GM12878 (cell line): ENCODE measurements at regions not wholly inside any gene's neighbourhood (a gene's known extent, or its start where the extent isn't known, plus 50 kb on each side); places are given as distances from the start of the nearest gene placed in this dataset.

ENCODE experiments used
- ATAC-seq: fragments of 200-7000 bp; cut with Tn5 transposase; 3 replicates; pipeline ENCODE4 v1.9.1; 2020; ENCODE audit warnings: mild to moderate bottlenecking, moderate library complexity
- BruUV-seq: library from RNA; stranded (reverse); fragments of 400-500 nt; replicated peaks from 2 replicates; lab custom pipeline; 2021; lab: Mats Ljungman, UMichigan
- CTCF ChIA-PET: fragments of 300-600 bp; sonication (Branson Sonifier 250); formaldehyde crosslinking; extraction: SDS; loops from one replicate; lab custom pipeline; 2021; ENCODE audit warnings: inconsistent platforms; lab: Yijun Ruan, JAX
- POLR2A ChIA-PET: fragments of 350-600 bp; formaldehyde crosslinking; extraction: SDS; loops from one replicate; lab custom pipeline; 2021; ENCODE audit warnings: inconsistent platforms; lab: Charles Lee
- RAD21 ChIA-PET: fragments of 300-600 bp; sonication (Branson Sonifier 250); formaldehyde crosslinking; loops from one replicate; lab custom pipeline; 2023; ENCODE audit warnings: antibody characterized with exemption; ENCODE audit not compliant: unreplicated experiment; lab: Charles Lee
- SMC1A ChIA-PET: fragments of 300-600 bp; sonication (Branson Sonifier 250); formaldehyde crosslinking; loops from one replicate; lab custom pipeline; 2023; ENCODE audit not compliant: unreplicated experiment, uncharacterized antibody; lab: Charles Lee
- DNase-seq: peaks from one replicate; pipeline ENCODE4 v3.0.0-alpha.2; 2011; ENCODE audit warnings: low read depth, low spot score
- FAIRE-seq: peaks from 3 replicates; lab custom pipeline; 2011; peaks lifted over from hg19 to GRCh38; lab: Jason Lieb, UNC
- H2AFZ ChIP-seq: 2 replicates; pipeline ENCODE4 v1.6.0; 2011; ENCODE audit warnings: low read depth, low read length, control low read depth; ENCODE audit not compliant: control insufficient read depth
- H3K27ac ChIP-seq: 2 replicates; pipeline ENCODE4 v1.5.1; 2011; ENCODE audit warnings: control low read depth; ENCODE audit not compliant: control insufficient read depth, insufficient read depth
- H3K27me3 ChIP-seq, 2 experiments: replicated peaks in 1 of 2; 2 replicates each; pipeline versions ENCODE4 v1.6.0 to v1.6.1; 2011; ENCODE audit warnings: low read length in 1 of 2; ENCODE audit not compliant: control insufficient read depth in 2 of 2, insufficient read depth in 2 of 2
- H3K36me3 ChIP-seq, 2 experiments: 2 replicates each; pipeline ENCODE4 v1.5.1; 2011; ENCODE audit warnings: low read length in 1 of 2; ENCODE audit not compliant: control insufficient read depth in 2 of 2, insufficient read depth in 2 of 2
- H3K4me1 ChIP-seq: 2 replicates; pipeline ENCODE4 v1.6.1; 2011; ENCODE audit warnings: mild to moderate bottlenecking, low read length, moderate library complexity, mixed read lengths; ENCODE audit not compliant: control insufficient read depth, insufficient read depth
- H3K4me2 ChIP-seq: 2 replicates; pipeline ENCODE4 v1.6.0; 2011; ENCODE audit warnings: control low read depth; ENCODE audit not compliant: control insufficient read depth, insufficient read depth
- H3K4me3 ChIP-seq: fragments of 200-600 bp; sonication (generic); 2 replicates; pipeline ENCODE4 v1.5.1; 2016
- H3K79me2 ChIP-seq: 2 replicates; pipeline ENCODE4 v1.6.0; 2011; ENCODE audit warnings: low read length; ENCODE audit not compliant: control insufficient read depth, insufficient read depth
- H3K9ac ChIP-seq: 2 replicates; pipeline ENCODE4 v1.8.0; 2011; ENCODE audit warnings: low read length, control low read depth, mixed read lengths; ENCODE audit not compliant: control insufficient read depth, insufficient read depth
- H3K9me3 ChIP-seq: replicated peaks from 3 replicates; pipeline ENCODE4 v1.5.1; 2011; ENCODE audit warnings: mild to moderate bottlenecking, low read length; ENCODE audit not compliant: control insufficient read depth, insufficient read depth
- H4K20me1 ChIP-seq: 2 replicates; pipeline ENCODE4 v1.6.0; 2011; ENCODE audit not compliant: control insufficient read depth, insufficient read depth
- EGR1 ChIP-seq, 2 experiments: IDR thresholded peaks; 1 replicate in 1 of 2; 2 replicates in 1 of 2; pipeline ENCODE4 v1.6.1; 2011 to 2012; ENCODE audit warnings: low read depth in 2 of 2, low read length in 2 of 2, borderline replicate concordance in 1 of 2, mild to moderate bottlenecking in 1 of 2, moderate library complexity in 1 of 2
- EZH2 ChIP-seq: IDR thresholded peaks from 2 replicates; pipeline ENCODE4 v1.6.1; 2012; ENCODE audit warnings: low read depth, mild to moderate bottlenecking, control low read depth, inconsistent platforms, low read length, borderline replicate concordance; ENCODE audit not compliant: control insufficient read depth
- GABPA ChIP-seq: IDR thresholded peaks from 2 replicates; pipeline ENCODE4 v1.6.1; 2014; ENCODE audit warnings: antibody characterized with exemption, low read depth, mild to moderate bottlenecking, inconsistent platforms
- LARP7 ChIP-seq: fragments of 450-650 bp; IDR thresholded peaks from 2 replicates; pipeline ENCODE4 v1.6.1; 2017; ENCODE audit warnings: mild to moderate bottlenecking
- MEF2B ChIP-seq: fragments of 450-650 bp; IDR thresholded peaks from 2 replicates; pipeline ENCODE4 v1.6.1; 2018; ENCODE audit warnings: mild to moderate bottlenecking, moderate library complexity; ENCODE audit not compliant: partially characterized antibody, poor library complexity, severe bottlenecking
- NFXL1 ChIP-seq: fragments of 450-650 bp; IDR thresholded peaks from 2 replicates; pipeline ENCODE4 v1.6.1; 2017; ENCODE audit warnings: antibody characterized with exemption, mild to moderate bottlenecking, borderline replicate concordance
- NR2C1 ChIP-seq: fragments of 450-650 bp; IDR thresholded peaks from 2 replicates; pipeline ENCODE4 v1.6.1; 2017; ENCODE audit warnings: antibody characterized with exemption, mild to moderate bottlenecking, moderate library complexity
- PKNOX1 ChIP-seq: fragments of 450-650 bp; IDR thresholded peaks from 2 replicates; pipeline ENCODE4 v1.6.1; 2016; ENCODE audit warnings: mild to moderate bottlenecking
- POLR2AphosphoS2 ChIP-seq: IDR thresholded peaks from 2 replicates; pipeline ENCODE4 v1.6.1; 2011; ENCODE audit warnings: low read depth, mild to moderate bottlenecking, low read length, improper control_type of control experiment, moderate library complexity
- SMAD5 ChIP-seq: IDR thresholded peaks from 2 replicates; pipeline ENCODE4 v1.6.1; 2016; ENCODE audit warnings: antibody characterized with exemption, low read depth
- SMC3 ChIP-seq: IDR thresholded peaks from 2 replicates; pipeline ENCODE4 v1.6.1; 2011; ENCODE audit warnings: low read length, improper control_type of control experiment, borderline replicate concordance
- TARDBP ChIP-seq: IDR thresholded peaks from 2 replicates; pipeline ENCODE4 v1.6.1; 2016; ENCODE audit warnings: borderline replicate concordance
- ZBTB4 ChIP-seq: fragments of 450-650 bp; formaldehyde crosslinking; IDR thresholded peaks from 2 replicates; pipeline ENCODE4 v1.4.0; 2022; ENCODE audit warnings: mild to moderate bottlenecking, moderate library complexity
- ZNF207 ChIP-seq: fragments of 450-650 bp; IDR thresholded peaks from 2 replicates; pipeline ENCODE4 v1.6.1; 2014; ENCODE audit warnings: antibody characterized with exemption, mild to moderate bottlenecking, borderline replicate concordance
- WGBS: methylation state at CpG from one replicate; pipeline ENCODE4 v1.1.6; 2016; ENCODE audit warnings: low lambda C conversion rate; ENCODE audit not compliant: insufficient replicate concordance, insufficient coverage; ENCODE audit errors: missing lambda C conversion rate; 5-methylcytosine and 5-hydroxymethylcytosine counted together
- in situ Hi-C: fragments of 300-500 bp; cut with MboI; formaldehyde crosslinking; loops from 9 replicates; pipeline ENCODE4 v1.14.3; 2018; ENCODE audit warnings: mixed read lengths
- intact Hi-C: fragments of 100-400 bp; cut with micrococcal nuclease; formaldehyde crosslinking; loops from one replicate; pipeline ENCODE4 v1.14.2; 2022; ENCODE audit not compliant: unreplicated experiment
- TF ChIP-seq, protein P1 (sequence below): fragments of 150-350 bp; IDR thresholded peaks from 2 replicates; pipeline ENCODE4 v1.6.1; 2016; ENCODE audit warnings: low read depth, low read length

DNA sequence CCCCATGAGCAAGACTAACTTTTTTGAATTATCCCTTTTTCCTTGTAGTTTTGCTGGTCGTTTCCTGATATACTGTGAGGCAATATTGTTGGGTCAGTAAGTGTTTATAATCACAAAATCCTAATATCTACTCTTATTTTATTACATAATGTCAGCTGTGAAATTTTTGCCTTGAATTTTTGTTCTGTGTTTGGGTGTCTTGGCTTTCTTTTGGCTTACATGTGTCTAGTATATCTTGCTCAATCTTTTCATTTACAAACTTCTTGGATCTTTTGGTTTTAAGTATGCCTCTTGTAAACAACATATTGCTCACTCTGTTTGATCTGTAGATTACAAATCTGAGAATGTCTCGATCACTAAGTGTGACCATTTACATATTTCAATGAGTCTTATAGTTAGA lies 330.3 kb upstream of the ARGLU1 start:
- no peaks in the 10 kb centered on the region for H3K9me3 ChIP-seq
- FAIRE-seq: no peak
- H3K4me3 ChIP-seq: no peak overlapping the region
- ChIA-PET RAD21 (no interaction called here), SMC1A (interaction anchor here (0.6 kb wide), 1 partner anchor 10 kb away, joined by 3 read pairs; no protein-coding TSS in a partner anchor)
- ATAC-seq: no peak
- intact Hi-C loops (no loop called here), in situ Hi-C loops (no loop called here)
- 0% methylated on average over 2 of the region's 2 CpGs for WGBS
- H4K20me1 ChIP-seq: no peaks in the 10 kb centered on the region
- no peaks in the 10 kb centered on the region for H3K79me2 ChIP-seq
- no peak overlapping the region for H3K4me2 ChIP-seq
- H3K9ac ChIP-seq: no peak overlapping the region
- H3K27ac ChIP-seq: no peak overlapping the region
- no peaks in the 10 kb centered on the region for H3K27me3 ChIP-seq
- BruUV-seq: no TSS peak
- no peaks in the 10 kb centered on the region for H3K4me1 ChIP-seq
- TF ChIP-seq POLR2AphosphoS2 (no peak), NFXL1 (no peak), GABPA (no peak), PKNOX1 (no peak), EGR1 (IDR thresholded peaks at IDR 0.05; ENCODE audit: borderline replicate concordance in 1 of 2, low read depth in 2 of 2, low read length in 2 of 2) (no peak), SMAD5 (no peak), ZNF207 (no peak), NR2C1 (no peak), SMC3 (no peak), TARDBP (no peak), ZBTB4 (CRISPR knock-in tag) (no peak), EZH2 (no peak), LARP7 (no peak), MEF2B (no peak)
- TF ChIP-seq, protein P1, sequence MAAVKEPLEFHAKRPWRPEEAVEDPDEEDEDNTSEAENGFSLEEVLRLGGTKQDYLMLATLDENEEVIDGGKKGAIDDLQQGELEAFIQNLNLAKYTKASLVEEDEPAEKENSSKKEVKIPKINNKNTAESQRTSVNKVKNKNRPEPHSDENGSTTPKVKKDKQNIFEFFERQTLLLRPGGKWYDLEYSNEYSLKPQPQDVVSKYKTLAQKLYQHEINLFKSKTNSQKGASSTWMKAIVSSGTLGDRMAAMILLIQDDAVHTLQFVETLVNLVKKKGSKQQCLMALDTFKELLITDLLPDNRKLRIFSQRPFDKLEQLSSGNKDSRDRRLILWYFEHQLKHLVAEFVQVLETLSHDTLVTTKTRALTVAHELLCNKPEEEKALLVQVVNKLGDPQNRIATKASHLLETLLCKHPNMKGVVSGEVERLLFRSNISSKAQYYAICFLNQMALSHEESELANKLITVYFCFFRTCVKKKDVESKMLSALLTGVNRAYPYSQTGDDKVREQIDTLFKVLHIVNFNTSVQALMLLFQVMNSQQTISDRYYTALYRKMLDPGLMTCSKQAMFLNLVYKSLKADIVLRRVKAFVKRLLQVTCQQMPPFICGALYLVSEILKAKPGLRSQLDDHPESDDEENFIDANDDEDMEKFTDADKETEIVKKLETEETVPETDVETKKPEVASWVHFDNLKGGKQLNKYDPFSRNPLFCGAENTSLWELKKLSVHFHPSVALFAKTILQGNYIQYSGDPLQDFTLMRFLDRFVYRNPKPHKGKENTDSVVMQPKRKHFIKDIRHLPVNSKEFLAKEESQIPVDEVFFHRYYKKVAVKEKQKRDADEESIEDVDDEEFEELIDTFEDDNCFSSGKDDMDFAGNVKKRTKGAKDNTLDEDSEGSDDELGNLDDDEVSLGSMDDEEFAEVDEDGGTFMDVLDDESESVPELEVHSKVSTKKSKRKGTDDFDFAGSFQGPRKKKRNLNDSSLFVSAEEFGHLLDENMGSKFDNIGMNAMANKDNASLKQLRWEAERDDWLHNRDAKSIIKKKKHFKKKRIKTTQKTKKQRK: no peak
- TF ChIP-seq, all 136 proteins: peak for 0
- DNase-seq: no peak
- ChIA-PET POLR2A (no interaction called here), CTCF (interaction anchor here (1.4 kb wide), 1 partner anchor 22 kb away, joined by 3 read pairs; no protein-coding TSS in a partner anchor)
- no peaks in the 10 kb centered on the region for H3K36me3 ChIP-seq
- H2AFZ ChIP-seq: no peak overlapping the region
